ENCODE measurements at regions not wholly inside any gene's neighbourhood (a gene's known extent, or its start where the extent isn't known, plus 50 kb on each side); places are given as distances from the start of the nearest gene placed in this dataset.
"Not testable (repeated sequence)": the region's sequence is repeated elsewhere in the genome, so short reads cannot be mapped to it uniquely, and the experiment has no call there.

DNA sequence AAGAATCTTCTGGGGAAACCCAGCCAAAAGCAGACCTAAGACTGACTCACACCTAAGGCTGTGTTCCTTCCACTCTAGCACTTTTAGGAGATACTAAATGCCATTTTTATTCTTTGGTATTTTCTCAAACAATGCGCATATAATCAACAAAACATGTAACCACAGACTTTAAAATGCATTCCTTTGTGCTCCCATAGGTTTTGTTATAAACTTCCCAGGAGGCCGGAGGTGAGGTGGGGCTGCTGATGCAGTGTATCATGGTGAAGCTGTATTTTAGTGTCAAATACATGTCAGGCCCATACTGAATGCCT is 155.2 kb downstream of the BTBD3 start:
- no peak for DNase-seq

GRCh38 chr20:12074111-12074655 is 156.5 kb downstream of the BTBD3 start:
- DNase-seq = no peak

DNA sequence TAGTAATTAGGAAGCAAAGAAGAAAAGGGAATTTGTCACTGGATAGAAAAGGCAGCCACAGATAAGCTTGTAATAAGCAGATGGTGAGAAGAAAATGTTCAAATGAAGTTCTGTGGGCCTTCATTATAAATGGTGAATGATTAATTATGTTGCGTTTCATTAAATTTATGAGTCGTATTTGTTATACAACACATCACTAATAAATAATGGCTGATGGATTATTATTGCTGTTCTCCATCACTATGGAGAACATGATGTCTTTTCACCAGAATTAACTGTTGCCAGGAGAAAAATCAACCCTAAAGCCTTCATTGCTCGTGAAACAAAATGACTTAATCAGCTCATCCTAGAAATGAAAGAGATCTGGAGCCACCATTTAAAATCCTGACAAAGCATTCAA is 158.5 kb downstream of the BTBD3 start:
- DNase-seq = no peak

DNA sequence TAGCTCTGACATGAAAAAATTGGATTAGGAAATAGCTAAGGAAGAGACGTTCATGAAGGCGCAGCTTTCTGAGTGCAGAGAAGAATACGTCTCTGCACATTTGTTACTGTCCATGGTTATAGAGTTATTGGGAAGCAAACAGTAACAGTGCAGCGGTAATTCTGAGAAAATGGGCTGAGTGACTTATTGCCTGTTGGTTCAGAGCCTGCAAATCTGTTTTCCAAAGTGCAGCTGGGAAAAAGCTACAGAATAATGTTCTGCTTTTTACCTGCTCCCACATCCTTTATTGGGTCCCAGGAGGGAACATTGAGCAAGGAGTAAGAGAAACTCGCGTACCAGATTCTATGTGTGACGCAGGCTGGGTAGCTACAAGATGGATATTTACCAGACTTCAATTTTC is 160.2 kb downstream of the BTBD3 start:
- no peak for DNase-seq

DNA sequence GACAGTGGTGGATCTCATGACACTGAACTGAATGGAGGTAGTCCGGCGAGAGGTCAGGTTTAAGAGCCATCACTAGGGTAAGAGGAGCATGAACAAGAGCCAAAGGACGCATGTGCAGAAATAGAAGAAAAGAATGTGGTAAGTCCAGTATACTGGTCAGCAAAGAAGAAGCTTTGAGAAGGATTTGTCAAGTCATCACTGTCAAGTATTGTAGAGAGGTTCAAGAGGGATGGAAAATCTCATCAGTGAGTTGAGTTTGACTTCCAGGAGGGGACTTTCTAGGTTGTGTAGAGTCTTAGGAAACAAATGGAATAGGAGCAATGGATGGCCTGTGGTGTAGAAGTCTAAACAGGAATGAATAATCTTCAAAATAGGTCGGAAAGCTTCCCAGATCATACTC is 161.8 kb downstream of the BTBD3 start:
- DNase-seq = no peak

GRCh38 chr20:12083269-12083668 is 165.6 kb downstream of the BTBD3 start:
- DNase-seq = no peak

- DNase-seq = no peak
Measured at GRCh38 chr20:12084482-12084881, 166.8 kb downstream of the BTBD3 start.

DNA sequence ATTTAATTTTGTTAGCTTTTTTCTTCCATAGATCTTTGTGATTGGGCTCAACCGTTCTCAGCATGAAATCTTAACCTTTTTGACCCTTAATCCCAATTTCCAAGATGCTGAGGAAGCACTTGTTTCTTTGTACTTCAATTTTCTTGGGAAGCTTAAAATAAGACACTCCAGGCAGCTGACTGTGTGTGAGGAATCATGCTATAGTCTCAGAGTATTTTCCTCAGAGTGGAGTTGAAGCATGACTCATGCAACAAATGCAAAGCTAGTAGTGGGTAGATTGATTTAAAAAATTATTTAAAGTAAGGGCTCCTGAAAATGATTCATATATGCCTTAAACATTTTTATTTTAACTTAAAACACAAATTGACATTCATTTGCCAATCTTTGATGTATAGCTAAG is 168.7 kb downstream of the BTBD3 start:
- DNase-seq = no peak

GRCh38 chr20:12090920-12091319 is 173.2 kb downstream of the BTBD3 start:
- no peak for DNase-seq

- no peak for DNase-seq
Measured at GRCh38 chr20:12093057-12093796, 175.5 kb downstream of the BTBD3 start.

- DNase-seq = not testable (repeated sequence)
Measured at GRCh38 chr20:12093797-12094190, 176.1 kb downstream of the BTBD3 start.

GRCh38 chr20:12095180-12095920 is 177.7 kb downstream of the BTBD3 start:
- DNase-seq = no peak

DNA sequence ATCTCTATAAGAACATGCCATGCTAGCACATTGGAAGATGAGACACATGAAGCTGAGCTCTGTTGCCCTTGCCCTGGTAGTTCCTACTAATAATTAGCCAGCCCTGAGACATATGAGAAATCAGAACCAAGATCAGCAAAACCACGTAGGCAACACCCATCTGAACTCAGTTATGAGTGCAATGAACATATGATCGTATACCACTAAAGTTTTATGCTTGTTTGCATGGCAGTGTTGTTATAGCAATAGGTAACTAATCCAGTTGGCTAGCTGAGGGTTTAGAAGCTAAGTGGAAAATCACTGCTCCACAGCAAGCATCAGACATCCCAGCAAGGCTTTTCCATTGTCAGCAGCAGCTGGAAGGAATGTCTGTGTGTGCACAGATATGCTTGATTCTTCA is 180.7 kb downstream of the BTBD3 start:
- no peak for DNase-seq

- no peak for DNase-seq
Measured at GRCh38 chr20:12108846-12109245, 191.2 kb downstream of the BTBD3 start.

- no peak for DNase-seq
Measured at GRCh38 chr20:12110274-12110673, 192.6 kb downstream of the BTBD3 start.

DNA sequence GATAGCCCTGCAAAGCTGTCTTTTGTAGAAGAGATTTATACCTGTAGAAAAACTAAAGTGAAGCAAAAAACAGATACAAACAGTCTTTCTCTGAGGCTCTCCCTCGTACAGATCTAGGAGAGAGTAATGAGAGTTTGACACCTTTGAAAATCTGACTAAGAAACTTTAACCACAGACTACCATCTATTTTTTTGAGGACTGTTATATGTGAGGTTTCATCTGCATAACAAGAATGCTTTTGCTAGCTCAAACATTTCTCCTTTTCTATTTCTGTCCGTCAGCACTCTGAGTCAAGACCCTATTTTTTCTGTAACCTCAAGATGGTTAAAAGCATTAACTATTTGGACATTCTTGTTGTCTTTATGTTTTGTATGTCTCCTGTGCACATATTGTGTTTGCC is 193.0 kb downstream of the BTBD3 start:
- DNase-seq = no peak

DNA sequence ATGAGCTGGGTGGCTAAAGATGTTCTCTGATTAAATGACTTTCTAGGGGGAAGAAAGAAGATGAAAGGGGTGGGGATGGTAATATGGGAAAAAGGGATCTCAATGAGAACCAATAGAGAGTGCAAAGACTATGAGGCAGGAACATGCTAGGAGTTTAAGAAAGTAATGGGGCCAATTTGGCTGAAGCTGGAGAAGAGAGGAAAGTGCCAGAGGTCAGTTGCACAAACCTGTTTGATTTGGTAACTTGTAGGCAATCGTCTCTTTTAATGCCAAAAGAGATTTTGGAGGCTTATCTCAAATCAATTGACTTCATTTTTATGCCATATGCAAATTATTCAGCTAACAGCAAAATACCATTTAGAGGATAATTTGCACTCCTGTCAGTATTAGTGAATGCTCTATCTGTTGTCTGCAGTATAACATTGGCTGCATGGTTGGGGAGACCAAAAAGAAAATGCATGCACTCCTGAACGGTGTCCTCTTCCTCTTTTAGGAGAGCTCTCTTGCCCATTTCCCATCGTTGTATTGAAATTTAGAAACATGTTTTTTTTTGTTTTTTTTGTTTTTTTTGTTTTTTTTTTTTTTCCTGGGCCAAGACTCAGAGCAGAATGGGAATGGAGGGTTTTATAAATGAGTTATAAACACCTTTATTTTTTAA is 193.9 kb downstream of the BTBD3 start:
- DNase-seq = no peak

GRCh38 chr20:12112089-12112474 is 194.4 kb downstream of the BTBD3 start:
- no peak for DNase-seq

DNA sequence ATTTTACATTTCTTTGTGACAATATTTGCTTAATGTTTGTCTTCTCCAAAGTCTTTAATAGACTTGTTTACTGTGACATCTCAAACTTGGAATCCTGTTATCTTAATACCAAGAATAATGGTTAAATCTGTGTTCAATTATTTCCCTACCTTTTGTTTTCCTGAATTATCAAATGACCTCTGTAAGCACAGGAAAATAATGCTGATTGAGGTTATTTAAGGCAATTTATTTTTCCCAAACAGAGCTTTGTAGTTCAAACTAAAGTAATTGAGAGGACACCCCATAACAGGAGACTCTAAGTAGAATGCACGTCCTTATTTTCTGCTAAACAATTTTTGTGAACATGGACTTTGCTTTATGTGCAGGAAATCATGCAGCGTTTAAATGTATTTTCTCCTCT is 195.0 kb downstream of the BTBD3 start:
- no peak for DNase-seq

DNA sequence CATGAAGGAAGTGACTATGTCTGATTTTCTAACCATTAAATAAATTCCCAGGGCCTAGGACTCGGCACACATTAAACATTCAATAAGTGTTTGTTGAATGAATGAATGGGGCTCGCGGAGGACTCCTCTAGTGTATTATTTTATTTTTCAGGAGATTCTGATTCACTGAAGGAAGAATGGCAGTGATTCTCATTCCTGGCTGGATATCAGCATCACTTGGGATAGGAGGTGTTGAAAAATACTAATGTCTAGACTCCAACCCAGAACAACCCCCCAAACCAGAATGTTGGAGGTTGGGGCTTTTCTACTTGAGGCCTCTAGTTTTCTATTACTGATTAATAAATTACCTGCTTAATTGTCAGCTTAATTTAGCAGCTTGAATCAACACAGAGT is 195.4 kb downstream of the BTBD3 start:
- no peak for DNase-seq

GRCh38 chr20:12113468-12114371 is 196.0 kb downstream of the BTBD3 start:
- DNase-seq = no peak

- not testable (repeated sequence) for DNase-seq
Measured at GRCh38 chr20:12129114-12129513, 211.4 kb downstream of the BTBD3 start.

DNA sequence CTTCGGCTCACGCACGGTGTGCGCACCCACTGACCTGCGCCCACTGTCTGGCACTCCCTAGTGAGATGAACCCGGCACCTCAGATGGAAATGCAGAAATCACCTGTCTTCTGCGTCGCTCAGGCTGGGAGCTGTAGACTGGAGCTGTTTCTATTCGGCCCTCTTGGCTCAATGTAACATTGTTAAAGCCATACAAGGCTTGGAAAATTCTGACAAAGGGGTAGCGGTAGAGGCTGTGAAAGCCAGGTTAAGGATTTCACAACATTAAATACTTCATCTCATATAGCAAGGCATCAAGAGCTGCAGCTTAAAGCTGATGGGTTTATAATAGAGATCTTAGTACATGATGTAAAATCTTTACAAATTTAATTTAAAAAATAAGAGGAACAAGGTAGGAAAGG is 211.8 kb downstream of the BTBD3 start:
- not testable (repeated sequence) for DNase-seq

All from GF-D8 (cell line).